ENCODE measurements at regions not wholly inside any gene's neighbourhood (a gene's known extent, or its start where the extent isn't known, plus 50 kb on each side); places are given as distances from the start of the nearest gene placed in this dataset.

- Histone ChIP-seq H3K27me3 (ENCODE audit: control insufficient read depth in 1 of 2, insufficient read depth in 2 of 2, low read length in 2 of 2) (no peaks in the 10 kb centered on the region), H3K27ac (ENCODE audit: low read depth in 2 of 2, low read length in 1 of 2) (no peak overlapping the region), H3K36me3 (ENCODE audit: control insufficient read depth in 2 of 2, insufficient read depth in 2 of 2, low read length in 1 of 2) (no peaks in the 10 kb centered on the region), H3K4me3 (ENCODE audit: low read depth in 1 of 2, low read length in 2 of 2) (no peak overlapping the region), H3K9me3 (ENCODE audit: control insufficient read depth in 2 of 2, insufficient read depth in 1 of 2, low read depth in 1 of 2, low read length in 1 of 2) (no peaks in the 10 kb centered on the region), H3K4me1 (ENCODE audit: control insufficient read depth in 2 of 2, insufficient read depth in 2 of 2, low read length in 1 of 2) (no peaks in the 10 kb centered on the region)
- 76 to 87% methylated on average over 2 of the region's 2 CpGs for WGBS, 2 donors
These were observed 356.7 kb downstream of the DIRAS2 start for GRCh38 chr9:90285946-90286345.

DNA sequence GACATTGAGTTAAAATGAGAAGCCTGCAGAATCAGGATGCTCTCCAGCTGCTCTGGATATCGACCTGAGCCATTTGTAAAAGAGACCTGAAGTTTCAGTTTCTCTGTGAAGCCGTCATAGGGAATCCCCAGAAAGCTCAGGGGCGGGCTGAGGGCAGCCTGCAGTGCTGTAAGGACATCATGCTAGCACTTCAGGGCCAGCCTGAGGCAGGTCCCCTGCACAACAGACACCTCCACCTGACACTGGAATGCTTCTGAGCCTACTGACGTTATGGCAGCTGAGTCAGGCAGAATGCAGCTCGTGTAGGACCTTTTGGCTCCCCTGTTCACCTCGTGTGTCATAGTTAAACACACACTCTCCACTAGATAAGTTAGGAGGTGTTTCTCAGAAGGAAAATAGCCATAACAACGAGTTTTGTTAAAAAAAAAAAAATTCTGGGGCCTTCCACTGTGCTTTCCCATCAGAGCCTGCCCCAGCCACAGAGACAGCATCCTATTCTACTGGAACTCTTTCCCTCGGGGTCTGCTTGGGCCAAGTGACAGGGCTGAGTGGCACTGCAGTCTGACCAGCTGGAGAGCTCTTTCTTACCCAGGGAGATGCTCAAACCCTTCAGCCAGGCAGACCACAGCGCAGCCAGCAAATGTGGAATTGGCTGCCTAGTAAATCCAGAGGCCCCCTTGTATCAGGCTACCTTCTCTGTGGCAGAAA lies 354.9 kb downstream of the DIRAS2 start:
- H3K4me3 ChIP-seq (ENCODE audit: low read depth in 1 of 2, low read length in 2 of 2), result no peak overlapping the region
- no peaks in the 10 kb centered on the region for H3K27me3 ChIP-seq (ENCODE audit: control insufficient read depth in 1 of 2, insufficient read depth in 2 of 2, low read length in 2 of 2)
- H3K27ac ChIP-seq (ENCODE audit: low read depth in 2 of 2, low read length in 1 of 2), result no peak overlapping the region
- H3K4me1 ChIP-seq (ENCODE audit: control insufficient read depth in 2 of 2, insufficient read depth in 2 of 2, low read length in 1 of 2), result no peaks in the 10 kb centered on the region
- no peaks in the 10 kb centered on the region for H3K36me3 ChIP-seq (ENCODE audit: control insufficient read depth in 2 of 2, insufficient read depth in 2 of 2, low read length in 1 of 2)
- H3K9me3 ChIP-seq (ENCODE audit: control insufficient read depth in 2 of 2, insufficient read depth in 1 of 2, low read depth in 1 of 2, low read length in 1 of 2), result no peaks in the 10 kb centered on the region
- 44 to 50% methylated on average over 9 of the region's 9 CpGs for WGBS, 2 donors

GRCh38 chr9:90288275-90288639 lies 354.4 kb downstream of the DIRAS2 start:
- Histone ChIP-seq H3K27ac (ENCODE audit: low read depth in 2 of 2, low read length in 1 of 2) (no peak overlapping the region), H3K9me3 (ENCODE audit: control insufficient read depth in 2 of 2, insufficient read depth in 1 of 2, low read depth in 1 of 2, low read length in 1 of 2) (no peaks in the 10 kb centered on the region), H3K27me3 (ENCODE audit: control insufficient read depth in 1 of 2, insufficient read depth in 2 of 2, low read length in 2 of 2) (no peaks in the 10 kb centered on the region), H3K4me1 (ENCODE audit: control insufficient read depth in 2 of 2, insufficient read depth in 2 of 2, low read length in 1 of 2) (no peaks in the 10 kb centered on the region), H3K36me3 (ENCODE audit: control insufficient read depth in 2 of 2, insufficient read depth in 2 of 2, low read length in 1 of 2) (no peaks in the 10 kb centered on the region), H3K4me3 (ENCODE audit: low read depth in 1 of 2, low read length in 2 of 2) (no peak overlapping the region)
- WGBS, 2 donors, result 66 to 89% methylated on average over 2 of the region's 2 CpGs

- Histone ChIP-seq H3K27me3 (ENCODE audit: control insufficient read depth in 1 of 2, insufficient read depth in 2 of 2, low read length in 2 of 2) (no peaks in the 10 kb centered on the region), H3K27ac (ENCODE audit: low read depth in 2 of 2, low read length in 1 of 2) (no peak overlapping the region), H3K36me3 (ENCODE audit: control insufficient read depth in 2 of 2, insufficient read depth in 2 of 2, low read length in 1 of 2) (no peaks in the 10 kb centered on the region), H3K9me3 (ENCODE audit: control insufficient read depth in 2 of 2, insufficient read depth in 1 of 2, low read depth in 1 of 2, low read length in 1 of 2) (no peaks in the 10 kb centered on the region), H3K4me3 (ENCODE audit: low read depth in 1 of 2, low read length in 2 of 2) (no peak overlapping the region), H3K4me1 (ENCODE audit: control insufficient read depth in 2 of 2, insufficient read depth in 2 of 2, low read length in 1 of 2) (no peaks in the 10 kb centered on the region)
- 70 to 74% methylated on average over 5 of the region's 5 CpGs for WGBS, 2 donors
These were observed 351.7 kb downstream of the DIRAS2 start for GRCh38 chr9:90290716-90291485.

- 45% methylated on average over 6 of the region's 6 CpGs for WGBS, 2 donors
- H3K27ac ChIP-seq (ENCODE audit: low read depth in 2 of 2, low read length in 1 of 2), result no peak overlapping the region
- no peaks in the 10 kb centered on the region for H3K9me3 ChIP-seq (ENCODE audit: control insufficient read depth in 2 of 2, insufficient read depth in 1 of 2, low read depth in 1 of 2, low read length in 1 of 2)
- no peaks in the 10 kb centered on the region for H3K36me3 ChIP-seq (ENCODE audit: control insufficient read depth in 2 of 2, insufficient read depth in 2 of 2, low read length in 1 of 2)
- H3K4me3 ChIP-seq (ENCODE audit: low read depth in 1 of 2, low read length in 2 of 2), result no peak overlapping the region
- H3K27me3 ChIP-seq (ENCODE audit: control insufficient read depth in 1 of 2, insufficient read depth in 2 of 2, low read length in 2 of 2), result no peaks in the 10 kb centered on the region
- no peaks in the 10 kb centered on the region for H3K4me1 ChIP-seq (ENCODE audit: control insufficient read depth in 2 of 2, insufficient read depth in 2 of 2, low read length in 1 of 2)
These were observed 346.1 kb downstream of the DIRAS2 start for GRCh38 chr9:90296539-90296938.

DNA sequence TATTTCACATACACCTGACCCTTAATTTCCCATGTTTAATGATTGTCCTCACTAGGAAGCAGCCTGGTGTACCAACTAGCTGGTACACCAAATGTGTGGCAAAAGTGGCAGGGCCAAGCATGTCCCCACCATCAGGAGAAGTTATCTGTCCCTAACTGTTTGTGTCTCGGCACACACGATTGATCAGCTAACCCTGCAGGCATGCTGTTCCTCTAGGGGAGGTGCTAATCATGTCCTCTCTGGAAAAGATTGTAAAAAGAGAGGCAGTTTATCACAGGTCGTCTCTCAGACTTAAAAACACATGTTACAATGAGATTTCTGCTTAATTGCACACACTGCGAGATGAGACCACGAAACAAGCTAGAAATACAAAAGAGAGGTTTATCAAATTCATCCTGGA lies 342.7 kb downstream of the DIRAS2 start:
- Histone ChIP-seq H3K4me1 (ENCODE audit: control insufficient read depth in 2 of 2, insufficient read depth in 2 of 2, low read length in 1 of 2) (no peaks in the 10 kb centered on the region), H3K36me3 (ENCODE audit: control insufficient read depth in 2 of 2, insufficient read depth in 2 of 2, low read length in 1 of 2) (no peaks in the 10 kb centered on the region), H3K27me3 (ENCODE audit: control insufficient read depth in 1 of 2, insufficient read depth in 2 of 2, low read length in 2 of 2) (no peaks in the 10 kb centered on the region), H3K4me3 (ENCODE audit: low read depth in 1 of 2, low read length in 2 of 2) (no peak overlapping the region), H3K27ac (ENCODE audit: low read depth in 2 of 2, low read length in 1 of 2) (no peak overlapping the region), H3K9me3 (ENCODE audit: control insufficient read depth in 2 of 2, insufficient read depth in 1 of 2, low read depth in 1 of 2, low read length in 1 of 2) (no peaks in the 10 kb centered on the region)
- 51 to 53% methylated on average over 5 of the region's 5 CpGs for WGBS, 2 donors

DNA sequence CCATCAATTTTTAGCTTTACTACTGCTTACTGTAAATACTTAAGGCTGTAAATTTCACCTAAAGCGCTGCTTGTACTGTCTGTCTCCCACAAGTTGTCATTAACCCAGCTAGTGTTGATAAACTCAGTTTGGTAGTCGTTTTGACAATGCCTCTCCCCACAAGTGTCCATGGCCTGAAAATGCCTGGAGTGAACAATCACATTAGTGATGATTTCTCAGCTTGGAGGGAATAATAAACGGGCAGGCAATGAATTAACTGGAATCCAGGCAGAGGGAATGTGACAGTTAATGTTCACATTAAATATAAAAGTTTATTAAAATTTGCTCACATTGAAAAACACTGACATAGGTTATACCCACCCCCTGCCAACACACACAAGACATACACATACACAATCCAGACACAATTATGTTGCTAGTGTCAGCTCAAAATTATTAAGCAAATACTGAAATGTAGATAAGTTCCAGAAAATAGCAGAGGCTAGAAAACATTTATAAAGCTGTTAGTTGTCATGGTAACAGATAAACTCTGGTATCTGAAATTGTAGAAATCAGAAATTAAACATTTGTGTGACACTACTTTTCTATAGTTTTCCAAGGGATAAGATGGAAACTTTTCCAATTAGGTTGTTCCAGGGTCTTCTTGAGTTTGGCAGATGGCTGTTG lies 341.9 kb downstream of the DIRAS2 start:
- Histone ChIP-seq H3K4me3 (ENCODE audit: low read depth in 1 of 2, low read length in 2 of 2) (no peak overlapping the region), H3K4me1 (ENCODE audit: control insufficient read depth in 2 of 2, insufficient read depth in 2 of 2, low read length in 1 of 2) (no peaks in the 10 kb centered on the region), H3K9me3 (ENCODE audit: control insufficient read depth in 2 of 2, insufficient read depth in 1 of 2, low read depth in 1 of 2, low read length in 1 of 2) (no peaks in the 10 kb centered on the region), H3K27me3 (ENCODE audit: control insufficient read depth in 1 of 2, insufficient read depth in 2 of 2, low read length in 2 of 2) (no peaks in the 10 kb centered on the region), H3K27ac (ENCODE audit: low read depth in 2 of 2, low read length in 1 of 2) (no peak overlapping the region), H3K36me3 (ENCODE audit: control insufficient read depth in 2 of 2, insufficient read depth in 2 of 2, low read length in 1 of 2) (no peaks in the 10 kb centered on the region)
- 42 to 43% methylated on average over 3 of the region's 3 CpGs for WGBS, 2 donors

- no peaks in the 10 kb centered on the region for H3K9me3 ChIP-seq (ENCODE audit: control insufficient read depth in 2 of 2, insufficient read depth in 1 of 2, low read depth in 1 of 2, low read length in 1 of 2)
- 18 to 27% methylated on average over 8 of the region's 8 CpGs for WGBS, 2 donors
- no peak overlapping the region for H3K4me3 ChIP-seq (ENCODE audit: low read depth in 1 of 2, low read length in 2 of 2)
- no peak overlapping the region for H3K27ac ChIP-seq (ENCODE audit: low read depth in 2 of 2, low read length in 1 of 2)
- no peaks in the 10 kb centered on the region for H3K27me3 ChIP-seq (ENCODE audit: control insufficient read depth in 1 of 2, insufficient read depth in 2 of 2, low read length in 2 of 2)
- H3K4me1 ChIP-seq (ENCODE audit: control insufficient read depth in 2 of 2, insufficient read depth in 2 of 2, low read length in 1 of 2), result no peaks in the 10 kb centered on the region
- no peaks in the 10 kb centered on the region for H3K36me3 ChIP-seq (ENCODE audit: control insufficient read depth in 2 of 2, insufficient read depth in 2 of 2, low read length in 1 of 2)
These were observed 341.4 kb downstream of the DIRAS2 start for GRCh38 chr9:90301277-90301653.

- H3K36me3 ChIP-seq (ENCODE audit: control insufficient read depth in 2 of 2, insufficient read depth in 2 of 2, low read length in 1 of 2), result no peaks in the 10 kb centered on the region
- 68 to 81% methylated on average over 4 of the region's 4 CpGs for WGBS, 2 donors
- H3K4me1 ChIP-seq (ENCODE audit: control insufficient read depth in 2 of 2, insufficient read depth in 2 of 2, low read length in 1 of 2), result no peaks in the 10 kb centered on the region
- H3K9me3 ChIP-seq (ENCODE audit: control insufficient read depth in 2 of 2, insufficient read depth in 1 of 2, low read depth in 1 of 2, low read length in 1 of 2), result no peaks in the 10 kb centered on the region
- no peaks in the 10 kb centered on the region for H3K27me3 ChIP-seq (ENCODE audit: control insufficient read depth in 1 of 2, insufficient read depth in 2 of 2, low read length in 2 of 2)
- H3K27ac ChIP-seq (ENCODE audit: low read depth in 2 of 2, low read length in 1 of 2), result no peak overlapping the region
- no peak overlapping the region for H3K4me3 ChIP-seq (ENCODE audit: low read depth in 1 of 2, low read length in 2 of 2)
These were observed 339.0 kb downstream of the DIRAS2 start for GRCh38 chr9:90303655-90304054.
